ENCODE measurements at regions not wholly inside any gene's neighbourhood (a gene's known extent, or its start where the extent isn't known, plus 50 kb on each side); places are given as distances from the start of the nearest gene placed in this dataset.

DNA sequence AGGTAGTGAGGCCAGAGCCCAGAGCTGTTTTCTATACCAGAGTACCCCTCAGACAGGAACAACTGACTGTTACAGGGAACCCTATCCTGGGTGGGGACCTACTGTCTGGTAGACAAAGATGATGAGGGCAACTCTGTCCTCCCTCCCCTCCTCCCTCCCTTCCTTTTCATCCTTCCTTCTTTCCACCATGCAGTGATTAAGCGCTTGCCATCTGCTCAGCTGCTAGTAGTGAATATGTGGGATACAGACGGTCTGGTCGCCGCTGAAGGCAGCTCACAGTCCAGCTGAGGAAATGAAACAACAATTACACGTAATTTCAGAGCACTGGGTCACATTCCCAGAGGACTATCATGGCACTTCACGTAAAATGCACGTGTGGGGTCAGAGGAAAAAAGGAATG, 597.1 kb downstream of the BUD13 start:
- H3K36me3 ChIP-seq (ENCODE audit: low read depth) = no peaks in the 10 kb centered on the region
- H3K27me3 ChIP-seq (replicated peaks; ENCODE audit: insufficient read depth) = no peaks in the 10 kb centered on the region
- 27 to 31% methylated on average over 7 of the region's 7 CpGs for WGBS, 2 experiments (ENCODE audit: low coverage in 1 of 2, low lambda C conversion rate in 2 of 2, missing lambda C conversion rate in 2 of 2)
- no peaks in the 10 kb centered on the region for H4K20me1 ChIP-seq (ENCODE audit: insufficient read depth)
- H3F3A ChIP-seq (ENCODE audit: insufficient read depth) = no peaks in the 10 kb centered on the region
- no peaks in the 10 kb centered on the region for H3K9me2 ChIP-seq (ENCODE audit: insufficient read depth)
- no peak for TF ChIP-seq EZH2 (IDR thresholded peaks at IDR 0.05; ENCODE audit: insufficient read depth, poor library complexity, severe bottlenecking)
- H3K27ac ChIP-seq = no peak overlapping the region
- no peak overlapping the region for H2AFZ ChIP-seq
- H3K4me3 ChIP-seq = no peak overlapping the region
- no peak overlapping the region for H3K9ac ChIP-seq
- H3K9me3 ChIP-seq (ENCODE audit: low read depth) = no peaks in the 10 kb centered on the region
- H3K4me1 ChIP-seq (ENCODE audit: insufficient read depth) = no peaks in the 10 kb centered on the region
- no peak for DNase-seq
- in situ Hi-C loops (cut with MboI) = no loop called here
- H3K79me2 ChIP-seq (ENCODE audit: insufficient read depth) = no peaks in the 10 kb centered on the region
- no peak overlapping the region for H3K4me2 ChIP-seq (ENCODE audit: unreplicated experiment)

DNA sequence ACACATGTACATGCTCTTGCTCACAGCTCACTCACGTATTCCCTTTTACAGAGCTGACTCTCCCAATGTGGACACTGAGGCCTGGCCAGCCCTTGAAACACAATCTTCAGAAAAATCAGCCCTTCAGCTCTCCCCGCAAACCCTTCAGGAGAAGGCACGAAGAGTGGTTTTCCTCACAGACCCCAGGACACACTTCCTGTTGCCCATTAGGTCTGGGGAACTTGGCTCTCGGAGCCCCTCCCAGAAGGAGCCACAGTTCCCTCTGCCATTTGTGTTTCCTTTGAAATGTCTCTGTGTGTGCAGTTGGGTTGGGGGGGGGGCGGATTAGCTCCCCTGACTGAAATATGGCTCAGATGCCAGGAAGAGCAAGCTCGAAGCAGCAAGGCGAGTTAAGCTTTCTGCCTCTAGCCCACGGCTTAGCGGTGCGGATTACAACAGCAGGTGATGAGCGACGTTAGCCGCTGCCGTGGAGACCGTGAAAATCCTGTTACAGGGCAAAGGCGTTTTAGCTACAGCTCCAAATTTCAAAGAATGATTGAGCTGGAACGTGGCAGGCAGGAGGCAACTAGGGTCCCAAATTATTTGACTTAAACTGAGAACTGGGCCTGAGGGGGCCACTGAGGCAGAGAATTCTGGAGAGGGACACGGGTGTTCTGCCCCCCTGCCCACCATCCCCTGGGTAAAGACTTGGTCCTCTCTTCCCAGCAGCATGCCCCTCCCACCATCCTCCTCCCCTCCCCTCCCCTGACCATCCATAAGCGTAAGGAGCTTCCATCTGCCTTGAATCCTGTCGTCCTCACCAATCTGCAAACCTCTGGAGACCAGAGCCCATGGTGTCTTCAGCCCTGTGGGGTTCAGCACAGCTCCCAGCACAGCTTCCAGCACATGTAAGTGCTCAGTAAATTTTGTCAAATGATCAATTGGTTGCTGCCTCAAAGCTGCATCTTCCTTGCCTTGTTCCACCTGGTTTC, 598.6 kb downstream of the BUD13 start:
- DNase-seq = no peak
- H3K9me3 ChIP-seq (ENCODE audit: low read depth) = no peaks in the 10 kb centered on the region
- 12 to 17% methylated on average over 19 to 20 of the region's 20 CpGs for WGBS, 2 experiments (ENCODE audit: low coverage in 1 of 2, low lambda C conversion rate in 2 of 2, missing lambda C conversion rate in 2 of 2)
- no peaks in the 10 kb centered on the region for H3K27me3 ChIP-seq (replicated peaks; ENCODE audit: insufficient read depth)
- no peak overlapping the region for H3K4me3 ChIP-seq
- no peaks in the 10 kb centered on the region for H3K9me2 ChIP-seq (ENCODE audit: insufficient read depth)
- no peak for TF ChIP-seq EZH2 (IDR thresholded peaks at IDR 0.05; ENCODE audit: insufficient read depth, poor library complexity, severe bottlenecking)
- no peak for TF ChIP-seq EZH2phosphoT487 (IDR thresholded peaks at IDR 0.05; ENCODE audit: insufficient read depth, low read depth)
- H3K9ac ChIP-seq = no peak overlapping the region
- H2AFZ ChIP-seq = no peak overlapping the region
- in situ Hi-C loops (cut with MboI) = no loop called here
- H3K36me3 ChIP-seq (ENCODE audit: low read depth) = no peaks in the 10 kb centered on the region
- no peak overlapping the region for H3K27ac ChIP-seq
- H3K4me2 ChIP-seq (ENCODE audit: unreplicated experiment) = no peak overlapping the region
- no peaks in the 10 kb centered on the region for H3F3A ChIP-seq (ENCODE audit: insufficient read depth)
- H3K4me1 ChIP-seq (ENCODE audit: insufficient read depth) = no peaks in the 10 kb centered on the region
- no peaks in the 10 kb centered on the region for H4K20me1 ChIP-seq (ENCODE audit: insufficient read depth)
- H3K79me2 ChIP-seq (ENCODE audit: insufficient read depth) = no peaks in the 10 kb centered on the region

DNA sequence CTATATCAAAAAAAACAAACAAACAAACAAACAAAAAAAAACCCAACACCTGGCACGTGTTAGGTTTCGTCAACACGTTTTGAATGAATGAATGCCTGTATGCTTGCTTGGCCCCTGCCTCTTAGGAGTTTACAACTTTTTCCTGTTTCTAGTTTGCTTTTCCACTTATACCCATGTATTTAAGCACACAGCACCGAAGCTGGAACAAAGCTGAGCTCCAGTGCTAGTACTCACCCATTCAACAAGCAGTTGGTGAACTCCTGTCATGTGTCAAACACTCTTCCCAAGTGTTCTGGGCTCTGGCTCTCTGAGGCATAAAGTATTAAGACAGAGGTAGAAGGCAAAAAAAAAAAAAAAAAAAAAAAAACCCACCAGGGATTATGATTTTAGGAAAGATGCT, 599.3 kb downstream of the BUD13 start:
- Histone ChIP-seq H3K9me2 (ENCODE audit: insufficient read depth) (no peaks in the 10 kb centered on the region), H4K20me1 (ENCODE audit: insufficient read depth) (no peaks in the 10 kb centered on the region), H3K79me2 (ENCODE audit: insufficient read depth) (no peaks in the 10 kb centered on the region), H3K4me1 (ENCODE audit: insufficient read depth) (no peaks in the 10 kb centered on the region), H3K36me3 (ENCODE audit: low read depth) (no peaks in the 10 kb centered on the region), H3K27ac (no peak overlapping the region), H2AFZ (no peak overlapping the region), H3F3A (ENCODE audit: insufficient read depth) (no peaks in the 10 kb centered on the region), H3K9ac (no peak overlapping the region), H3K9me3 (ENCODE audit: low read depth) (no peaks in the 10 kb centered on the region), H3K4me3 (no peak overlapping the region), H3K27me3 (replicated peaks; ENCODE audit: insufficient read depth) (no peaks in the 10 kb centered on the region), H3K4me2 (ENCODE audit: unreplicated experiment) (no peak overlapping the region)
- DNase-seq = no peak
- 38 to 42% methylated on average over 4 of the region's 4 CpGs for WGBS, 2 experiments (ENCODE audit: low coverage in 1 of 2, low lambda C conversion rate in 2 of 2, missing lambda C conversion rate in 2 of 2)
- TF ChIP-seq EZH2phosphoT487 (IDR thresholded peaks at IDR 0.05; ENCODE audit: insufficient read depth, low read depth) = no peak
- TF ChIP-seq EZH2 (IDR thresholded peaks at IDR 0.05; ENCODE audit: insufficient read depth, poor library complexity, severe bottlenecking) = no peak
- in situ Hi-C loops (cut with MboI) = no loop called here

DNA sequence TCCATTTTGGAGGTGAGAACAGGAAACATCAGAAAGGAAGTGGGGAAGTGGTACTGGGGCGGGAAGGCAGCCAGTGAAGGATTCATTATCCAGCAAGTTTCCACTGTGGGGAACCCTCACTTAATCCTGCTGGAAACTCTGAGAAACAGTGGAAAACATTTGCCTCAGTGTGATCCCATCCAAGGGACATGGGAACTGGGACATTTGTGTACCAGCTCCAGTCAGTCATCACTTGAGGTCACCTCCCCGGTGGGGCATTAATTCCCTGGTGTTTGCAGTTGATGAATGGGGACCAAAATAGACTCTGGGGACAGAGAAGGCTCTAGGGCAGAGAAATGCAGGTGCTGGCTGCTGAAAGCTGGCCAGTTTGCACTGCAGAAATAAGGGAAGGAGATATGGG, 599.9 kb downstream of the BUD13 start:
- in situ Hi-C loops (cut with MboI) = no loop called here
- no peak overlapping the region for H3K9ac ChIP-seq
- no peak overlapping the region for H2AFZ ChIP-seq
- no peaks in the 10 kb centered on the region for H3K4me1 ChIP-seq (ENCODE audit: insufficient read depth)
- no peaks in the 10 kb centered on the region for H3K79me2 ChIP-seq (ENCODE audit: insufficient read depth)
- no peak overlapping the region for H3K27ac ChIP-seq
- no peaks in the 10 kb centered on the region for H3K36me3 ChIP-seq (ENCODE audit: low read depth)
- H3K27me3 ChIP-seq (replicated peaks; ENCODE audit: insufficient read depth) = no peaks in the 10 kb centered on the region
- no peaks in the 10 kb centered on the region for H3K9me3 ChIP-seq (ENCODE audit: low read depth)
- no peak overlapping the region for H3K4me2 ChIP-seq (ENCODE audit: unreplicated experiment)
- H3F3A ChIP-seq (ENCODE audit: insufficient read depth) = no peaks in the 10 kb centered on the region
- 34 to 61% methylated on average over 2 of the region's 2 CpGs for WGBS, 2 experiments (ENCODE audit: low coverage in 1 of 2, low lambda C conversion rate in 2 of 2, missing lambda C conversion rate in 2 of 2)
- DNase-seq = no peak
- H3K4me3 ChIP-seq = no peak overlapping the region
- no peaks in the 10 kb centered on the region for H3K9me2 ChIP-seq (ENCODE audit: insufficient read depth)
- no peaks in the 10 kb centered on the region for H4K20me1 ChIP-seq (ENCODE audit: insufficient read depth)
- TF ChIP-seq EZH2 (IDR thresholded peaks at IDR 0.05; ENCODE audit: insufficient read depth, poor library complexity, severe bottlenecking) = no peak
- no peak for TF ChIP-seq EZH2phosphoT487 (IDR thresholded peaks at IDR 0.05; ENCODE audit: insufficient read depth, low read depth)

Data from GM23248 (cell line).